HepG2 (cell line): ENCODE measurements at regions not wholly inside any gene's neighbourhood (a gene's known extent, or its start where the extent isn't known, plus 50 kb on each side); places are given as distances from the start of the nearest gene placed in this dataset.

Experiments used
- ATAC-seq: fragments of 200-7000 bp; cut with Tn5 transposase; 3 replicates; pipeline ENCODE4 v1.9.1; 2020; ENCODE audit warnings: mild to moderate bottlenecking, moderate library complexity
- BruUV-seq: library from RNA; stranded (reverse); fragments of 400-500 nt; replicated peaks from 2 replicates; lab custom pipeline; 2021; lab: Mats Ljungman, UMichigan
- CTCF ChIA-PET: fragments of 300-600 bp; formaldehyde crosslinking; extraction: SDS; loops from one replicate; lab custom pipeline; 2021; ENCODE audit warnings: low total read pairs, inconsistent platforms, low intra/inter-chr PET ratio; lab: Yijun Ruan, JAX
- POLR2A ChIA-PET: fragments of 350-600 bp; sonication (Branson Sonifier 250); formaldehyde crosslinking; loops from one replicate; lab custom pipeline; 2020; ENCODE audit warnings: antibody characterized with exemption, inconsistent platforms; lab: Yijun Ruan, JAX
- DNase-seq: peaks from one replicate; pipeline ENCODE4 v3.0.0-alpha.2; 2015; ENCODE audit warnings: low spot score
- FAIRE-seq: peaks from 3 replicates; lab custom pipeline; 2011; peaks lifted over from hg19 to GRCh38; lab: Jason Lieb, UNC
- H2AFZ ChIP-seq: one replicate; pipeline ENCODE4 v1.6.1; 2011; ENCODE audit warnings: low read length, inconsistent platforms
- H3K27ac ChIP-seq: fragments of 300-600 bp; 3 replicates; pipeline ENCODE4 v1.8.0; 2011; ENCODE audit warnings: mixed run types, mild to moderate bottlenecking, mixed read lengths, low read length, inconsistent platforms; ENCODE audit not compliant: insufficient read depth; ENCODE audit errors: extremely low read length
- H3K27me3 ChIP-seq, 2 experiments: fragments of 200-600 bp in 1 of 2; 2 replicates in 1 of 2; 3 replicates in 1 of 2; pipeline versions ENCODE4 v1.6.0 to v1.8.0; 2011; ENCODE audit warnings: low read length in 2 of 2, mild to moderate bottlenecking in 2 of 2, moderate library complexity in 2 of 2, inconsistent platforms in 1 of 2; ENCODE audit not compliant: insufficient read depth in 2 of 2, control insufficient read depth in 1 of 2
- H3K36me3 ChIP-seq, 2 experiments: fragments of 200-600 bp in 1 of 2; replicated peaks in 1 of 2; 2 replicates in 1 of 2; 3 replicates in 1 of 2; pipeline versions ENCODE4 v1.5.1 to v1.8.0; 2011; ENCODE audit warnings: low read length in 2 of 2, inconsistent platforms in 1 of 2; ENCODE audit not compliant: insufficient read depth in 2 of 2, control insufficient read depth in 1 of 2
- H3K4me1 ChIP-seq: 2 replicates; pipeline ENCODE4 v1.5.1; 2012; ENCODE audit warnings: low read length, inconsistent platforms; ENCODE audit not compliant: insufficient read depth
- H3K4me2 ChIP-seq: 2 replicates; pipeline ENCODE4 v1.6.0; 2011; ENCODE audit warnings: low read depth, low read length, inconsistent platforms
- H3K4me3 ChIP-seq, 3 experiments: fragments of 200-600 bp in 1 of 3; sonication (generic), shearing (Covaris generic) in 1 of 3; replicated peaks in 1 of 3; 2 replicates each; pipeline ENCODE4 v1.5.1; 2011 to 2016; ENCODE audit warnings: low read length in 3 of 3, inconsistent platforms in 2 of 3, low read depth in 2 of 3, mild to moderate bottlenecking in 2 of 3, control low read depth in 1 of 3, mixed read lengths in 1 of 3; ENCODE audit not compliant: insufficient read depth in 1 of 3
- H3K79me2 ChIP-seq: one replicate; pipeline ENCODE4 v1.6.1; 2011; ENCODE audit warnings: low read length, inconsistent platforms; ENCODE audit not compliant: insufficient read depth
- H3K9ac ChIP-seq: 2 replicates; pipeline ENCODE4 v1.6.0; 2011; ENCODE audit warnings: mild to moderate bottlenecking, low read depth, low read length, inconsistent platforms; ENCODE audit not compliant: insufficient read depth
- H3K9me3 ChIP-seq: 2 replicates; pipeline ENCODE4 v1.5.1; 2012; ENCODE audit warnings: mild to moderate bottlenecking, low read length
- H4K20me1 ChIP-seq: 2 replicates; pipeline ENCODE4 v1.6.0; 2011; ENCODE audit warnings: inconsistent platforms, mild to moderate bottlenecking, low read length, moderate library complexity; ENCODE audit not compliant: insufficient read depth
- ARID2 ChIP-seq: sonication (generic); formaldehyde crosslinking; IDR thresholded peaks from 2 replicates; pipeline ENCODE4 v1.8.1; 2022; ENCODE audit warnings: mild to moderate bottlenecking, missing genetic modification reagents, borderline replicate concordance
- CHCHD3 ChIP-seq: sonication (generic); formaldehyde crosslinking; IDR thresholded peaks from 2 replicates; pipeline ENCODE4 v1.8.0; 2022; ENCODE audit warnings: mild to moderate bottlenecking, missing genetic modification reagents, moderate library complexity
- GFI1 ChIP-seq: sonication (generic); formaldehyde crosslinking; IDR thresholded peaks from 2 replicates; pipeline ENCODE4 v1.5.0; 2020; ENCODE audit warnings: missing genetic modification reagents, mild to moderate bottlenecking, borderline replicate concordance
- KAT2B ChIP-seq: fragments of 150-350 bp; IDR thresholded peaks from 2 replicates; pipeline ENCODE4 v1.6.1; 2014; ENCODE audit warnings: low read depth, low read length, borderline replicate concordance
- KAT8 ChIP-seq: IDR thresholded peaks from 2 replicates; pipeline ENCODE4 v1.6.1; 2016; ENCODE audit warnings: missing genetic modification reagents, missing compliant biosample characterization
- MATR3 ChIP-seq: sonication (generic); formaldehyde crosslinking; IDR thresholded peaks from 2 replicates; pipeline ENCODE4 v1.4.0; 2020; ENCODE audit warnings: missing genetic modification reagents
- MLXIP ChIP-seq: sonication (generic); formaldehyde crosslinking; IDR thresholded peaks from 2 replicates; pipeline ENCODE4 v1.9.0; 2021; ENCODE audit warnings: missing genetic modification reagents, borderline replicate concordance
- MTA1 ChIP-seq: sonication (generic); formaldehyde crosslinking; IDR thresholded peaks from 2 replicates; pipeline ENCODE4 v1.4.0; 2020; ENCODE audit warnings: missing genetic modification reagents, mild to moderate bottlenecking, borderline replicate concordance
- PITX1 ChIP-seq: sonication (generic); formaldehyde crosslinking; IDR thresholded peaks from 2 replicates; pipeline ENCODE4 v1.5.1; 2020; ENCODE audit warnings: mild to moderate bottlenecking, missing genetic modification reagents
- PLSCR1 ChIP-seq: sonication (generic); formaldehyde crosslinking; IDR thresholded peaks from 2 replicates; pipeline ENCODE4 v1.5.0; 2020; ENCODE audit warnings: missing genetic modification reagents, mild to moderate bottlenecking, borderline replicate concordance
- RNF2 ChIP-seq: fragments of 450-650 bp; conservative IDR thresholded peaks from 2 replicates; pipeline ENCODE4 v1.6.1; 2016; ENCODE audit warnings: low read depth
- THRA ChIP-seq: sonication (generic); formaldehyde crosslinking; IDR thresholded peaks from 2 replicates; pipeline ENCODE4 v1.4.0; 2020; ENCODE audit warnings: missing genetic modification reagents, borderline replicate concordance
- THYN1 ChIP-seq: sonication (generic); formaldehyde crosslinking; IDR thresholded peaks from 2 replicates; pipeline ENCODE4 v1.8.1; 2023; ENCODE audit warnings: low read depth, mild to moderate bottlenecking, moderate library complexity, missing genetic modification reagents, borderline replicate concordance
- XRCC5 ChIP-seq: fragments of 200-400 bp; formaldehyde crosslinking; optimal IDR thresholded peaks from 2 replicates; pipeline ENCODE3; 2017; ENCODE audit warnings: mild to moderate bottlenecking, low read length
- ZBTB39 ChIP-seq: sonication (generic); formaldehyde crosslinking; IDR thresholded peaks from 2 replicates; pipeline ENCODE4 v1.5.0; 2020; ENCODE audit warnings: missing genetic modification reagents
- ZFP1 ChIP-seq: IDR thresholded peaks from 2 replicates; pipeline ENCODE4 v1.6.1; 2016
- ZNF136 ChIP-seq: sonication (generic); formaldehyde crosslinking; IDR thresholded peaks from 2 replicates; pipeline ENCODE4 v1.8.1; 2022; ENCODE audit warnings: low read depth, mild to moderate bottlenecking, moderate library complexity, missing genetic modification reagents
- WGBS: methylation state at CpG from one replicate; pipeline ENCODE4 v1.1.6; 2017; ENCODE audit warnings: low lambda C conversion rate; 5-methylcytosine and 5-hydroxymethylcytosine counted together
- in situ Hi-C: cut with HindIII; loops from 2 replicates; pipeline ENCODE4 v1.10.0; 2017; ENCODE audit warnings: low pct_unique_long_range_greater_than_20kb; ENCODE audit not compliant: extremely low pct_ligation_motif_present
- intact Hi-C: fragments of 100-400 bp; cut with micrococcal nuclease; formaldehyde crosslinking; loops from one replicate; pipeline ENCODE4 v1.10.0; 2022; ENCODE audit not compliant: unreplicated experiment

- Histone ChIP-seq H3K4me1 (peaks cover 65% of the 10 kb centered on the region), H3K27ac (no peak overlapping the region), H3K4me2 (no peak overlapping the region), H3K4me3 (no peak overlapping the region), H3K9me3 (no peaks in the 10 kb centered on the region), H4K20me1 (no peaks in the 10 kb centered on the region), H2AFZ (no peak overlapping the region), H3K36me3 (no peaks in the 10 kb centered on the region), H3K27me3 (no peaks in the 10 kb centered on the region), H3K79me2 (no peaks in the 10 kb centered on the region), H3K9ac (no peak overlapping the region)
- in situ Hi-C loops: no loop called here
- ATAC-seq: no peak
- ChIA-PET POLR2A (interaction anchor here (0.8 to 2.8 kb wide), 6 partner anchors 14 to 196 kb away, joined by 3 to 9 read pairs (median 4); partner anchors contain the start of gene BCL6), CTCF (no interaction called here)
- FAIRE-seq: no peak
- no TSS peak for BruUV-seq
- intact Hi-C loops: no loop called here
- WGBS: 55% methylated on average over 3 of the region's 4 CpGs
- no peak for DNase-seq
- TF ChIP-seq GFI1 (CRISPR knock-in tag) (0 out of 2 replicates have a peak, but pooled peaks have one; percentile 39), PLSCR1 (no peak), ARID2 (no peak), CHCHD3 (CRISPR knock-in tag) (no peak), RNF2 (no peak), ZFP1 (CRISPR knock-in tag) (no peak), KAT8 (CRISPR knock-in tag) (no peak), XRCC5 (no peak), KAT2B (no peak), MATR3 (CRISPR knock-in tag) (no peak), PITX1 (CRISPR knock-in tag) (no peak), ZNF136 (CRISPR knock-in tag) (no peak), THYN1 (no peak), MLXIP (CRISPR knock-in tag) (no peak), ZBTB39 (CRISPR knock-in tag) (no peak), MTA1 (CRISPR knock-in tag) (no peak), THRA (CRISPR knock-in tag) (peak; percentile 73; the same call in 1 of the 2 replicates)
Observed at GRCh38 chr3:187941135-187941847, 196.0 kb upstream of the BCL6 start.
